NB4 (cell line): ENCODE measurements at regions not wholly inside any gene's neighbourhood (a gene's known extent, or its start where the extent isn't known, plus 50 kb on each side); places are given as distances from the start of the nearest gene placed in this dataset.

Experiments
- POLR2A ChIP-seq: IDR thresholded peaks from 2 replicates; pipeline ENCODE4 v1.6.1; 2011; ENCODE audit warnings: mild to moderate bottlenecking; ENCODE audit not compliant: insufficient read length; ENCODE audit errors: extremely low read depth
- TF ChIP-seq, protein P1 (sequence below): IDR thresholded peaks from 2 replicates; pipeline ENCODE4 v1.6.1; 2011; ENCODE audit warnings: low read depth, low read length
- TF ChIP-seq, protein P2 (sequence below): IDR thresholded peaks from one replicate; pipeline ENCODE4 v1.5.1; 2012; ENCODE audit warnings: low read depth, low read length

DNA sequence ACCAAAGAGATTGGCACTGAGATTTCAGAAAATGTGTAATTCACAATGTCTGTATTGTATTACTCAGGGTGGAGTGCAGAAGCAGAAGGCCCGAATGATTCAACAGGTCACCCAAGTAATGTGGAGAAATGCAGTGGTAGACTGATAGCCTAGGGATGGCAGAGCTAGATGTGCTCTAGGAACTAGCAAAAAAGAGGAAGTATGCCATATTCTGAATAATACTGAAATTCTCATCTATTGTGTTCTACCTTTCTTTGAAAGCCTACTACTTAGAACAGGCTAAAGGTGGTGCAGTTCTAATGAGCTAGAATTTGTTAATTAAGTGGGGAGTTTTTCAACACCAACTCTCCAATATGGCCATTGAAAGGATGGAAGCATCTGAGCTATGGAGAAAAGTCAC, 1449.8 kb upstream of the MIR17HG start:
- TF ChIP-seq POLR2A: no peak
- TF ChIP-seq, protein P1, sequence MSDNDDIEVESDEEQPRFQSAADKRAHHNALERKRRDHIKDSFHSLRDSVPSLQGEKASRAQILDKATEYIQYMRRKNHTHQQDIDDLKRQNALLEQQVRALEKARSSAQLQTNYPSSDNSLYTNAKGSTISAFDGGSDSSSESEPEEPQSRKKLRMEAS: no peak
- TF ChIP-seq, protein P2, sequence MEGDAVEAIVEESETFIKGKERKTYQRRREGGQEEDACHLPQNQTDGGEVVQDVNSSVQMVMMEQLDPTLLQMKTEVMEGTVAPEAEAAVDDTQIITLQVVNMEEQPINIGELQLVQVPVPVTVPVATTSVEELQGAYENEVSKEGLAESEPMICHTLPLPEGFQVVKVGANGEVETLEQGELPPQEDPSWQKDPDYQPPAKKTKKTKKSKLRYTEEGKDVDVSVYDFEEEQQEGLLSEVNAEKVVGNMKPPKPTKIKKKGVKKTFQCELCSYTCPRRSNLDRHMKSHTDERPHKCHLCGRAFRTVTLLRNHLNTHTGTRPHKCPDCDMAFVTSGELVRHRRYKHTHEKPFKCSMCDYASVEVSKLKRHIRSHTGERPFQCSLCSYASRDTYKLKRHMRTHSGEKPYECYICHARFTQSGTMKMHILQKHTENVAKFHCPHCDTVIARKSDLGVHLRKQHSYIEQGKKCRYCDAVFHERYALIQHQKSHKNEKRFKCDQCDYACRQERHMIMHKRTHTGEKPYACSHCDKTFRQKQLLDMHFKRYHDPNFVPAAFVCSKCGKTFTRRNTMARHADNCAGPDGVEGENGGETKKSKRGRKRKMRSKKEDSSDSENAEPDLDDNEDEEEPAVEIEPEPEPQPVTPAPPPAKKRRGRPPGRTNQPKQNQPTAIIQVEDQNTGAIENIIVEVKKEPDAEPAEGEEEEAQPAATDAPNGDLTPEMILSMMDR: no peak
